Cardiac fibroblast (primary cell): ENCODE measurements at regions not wholly inside any gene's neighbourhood (a gene's known extent, or its start where the extent isn't known, plus 50 kb on each side); places are given as distances from the start of the nearest gene placed in this dataset.

Source experiments
- DNase-seq, 2 donors: peaks; one replicate each; pipeline versions ENCODE4 v3.0.0 to v3.0.0-alpha.2; 2010; ENCODE audit warnings: low read depth in 2 of 2
- H3K4me3 ChIP-seq, 2 donors: replicated peaks in 1 of 2; 1 replicate in 1 of 2; 2 replicates in 1 of 2; pipeline ENCODE4 v1.5.1; 2011; ENCODE audit warnings: low read depth in 2 of 2, low read length in 2 of 2, mild to moderate bottlenecking in 2 of 2, moderate library complexity in 1 of 2
- TF ChIP-seq, protein P1 (sequence below): IDR thresholded peaks from one replicate; pipeline ENCODE4 v1.5.1; 2011; ENCODE audit warnings: low read depth, mild to moderate bottlenecking, low read length, inconsistent platforms

DNA sequence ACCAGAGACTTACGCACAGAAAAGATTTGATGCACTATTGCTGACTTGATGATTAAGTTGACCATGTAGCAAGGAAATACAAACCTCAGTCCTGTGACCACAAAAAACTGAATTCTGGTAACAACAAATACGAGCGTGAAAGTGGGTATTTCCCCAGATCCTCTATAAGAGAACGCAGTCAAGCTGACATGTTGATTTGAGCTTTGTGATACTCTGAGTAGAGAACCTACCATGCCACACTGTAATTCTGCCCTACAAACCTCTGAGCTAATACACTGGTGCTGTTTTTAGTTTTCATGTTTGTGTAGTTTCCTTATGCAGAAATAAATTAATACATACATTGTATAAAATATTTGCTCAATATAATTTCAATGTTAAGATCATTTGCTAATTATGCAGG lies 565.6 kb upstream of the EPHA5 start:
- H3K4me3 ChIP-seq, result no peak overlapping the region
- TF ChIP-seq, protein P1, sequence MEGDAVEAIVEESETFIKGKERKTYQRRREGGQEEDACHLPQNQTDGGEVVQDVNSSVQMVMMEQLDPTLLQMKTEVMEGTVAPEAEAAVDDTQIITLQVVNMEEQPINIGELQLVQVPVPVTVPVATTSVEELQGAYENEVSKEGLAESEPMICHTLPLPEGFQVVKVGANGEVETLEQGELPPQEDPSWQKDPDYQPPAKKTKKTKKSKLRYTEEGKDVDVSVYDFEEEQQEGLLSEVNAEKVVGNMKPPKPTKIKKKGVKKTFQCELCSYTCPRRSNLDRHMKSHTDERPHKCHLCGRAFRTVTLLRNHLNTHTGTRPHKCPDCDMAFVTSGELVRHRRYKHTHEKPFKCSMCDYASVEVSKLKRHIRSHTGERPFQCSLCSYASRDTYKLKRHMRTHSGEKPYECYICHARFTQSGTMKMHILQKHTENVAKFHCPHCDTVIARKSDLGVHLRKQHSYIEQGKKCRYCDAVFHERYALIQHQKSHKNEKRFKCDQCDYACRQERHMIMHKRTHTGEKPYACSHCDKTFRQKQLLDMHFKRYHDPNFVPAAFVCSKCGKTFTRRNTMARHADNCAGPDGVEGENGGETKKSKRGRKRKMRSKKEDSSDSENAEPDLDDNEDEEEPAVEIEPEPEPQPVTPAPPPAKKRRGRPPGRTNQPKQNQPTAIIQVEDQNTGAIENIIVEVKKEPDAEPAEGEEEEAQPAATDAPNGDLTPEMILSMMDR, result no peak
- DNase-seq, result no peak

- H3K4me3 ChIP-seq, result no peak overlapping the region
- TF ChIP-seq, protein P1, result no peak
- DNase-seq, result no peak
Observed at GRCh38 chr4:66229885-66230284, 559.6 kb upstream of the EPHA5 start.

DNA sequence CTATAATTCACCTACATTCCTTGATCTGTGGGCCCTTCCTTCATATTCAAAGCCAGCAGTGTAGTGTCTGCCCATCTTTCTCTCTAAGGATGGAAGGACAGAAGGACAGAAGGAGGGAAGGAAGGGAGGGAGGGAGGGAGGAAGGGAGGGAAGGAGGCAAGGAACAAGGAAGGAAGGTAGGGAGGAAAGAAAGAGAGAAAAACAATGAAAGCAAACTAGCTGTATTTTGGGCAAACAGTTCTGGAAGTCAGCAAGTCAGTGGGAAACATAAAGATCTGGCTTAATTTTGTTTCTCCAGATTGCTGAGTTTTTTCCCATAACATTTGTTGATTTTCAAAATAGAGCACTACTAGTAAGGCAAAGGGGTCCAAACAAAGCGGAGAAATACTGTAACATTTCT lies 555.2 kb upstream of the EPHA5 start:
- TF ChIP-seq, protein P1, result no peak
- H3K4me3 ChIP-seq, result no peak overlapping the region
- no peak for DNase-seq

DNA sequence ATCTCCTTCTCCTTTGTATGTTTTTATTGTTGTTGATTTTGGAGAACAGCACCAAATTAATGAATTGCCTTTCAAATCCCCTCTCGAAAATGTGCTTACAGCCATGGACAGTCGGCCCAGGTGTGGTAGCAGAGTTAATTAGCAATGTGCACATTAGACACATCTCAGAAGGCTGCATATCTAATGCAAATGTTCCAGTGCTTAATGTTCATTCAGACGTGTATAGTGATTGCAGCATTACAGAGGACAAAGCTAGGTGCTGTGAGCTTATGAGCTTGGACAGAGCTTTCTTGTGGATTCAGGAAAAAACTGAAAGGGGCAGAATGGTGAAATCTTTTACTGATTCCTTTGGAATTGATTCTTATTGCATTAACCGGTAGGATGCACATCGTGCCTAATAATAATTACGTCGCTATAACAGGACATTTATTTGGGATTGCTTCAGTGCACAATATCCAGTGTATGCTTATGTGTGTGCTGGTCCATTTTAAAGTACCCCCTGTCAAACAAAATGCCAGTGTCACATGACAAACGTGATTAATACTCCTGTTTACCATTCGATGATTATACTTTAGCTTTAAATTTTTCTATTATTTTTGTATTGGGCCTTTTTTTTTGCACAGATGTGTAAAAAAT lies 552.9 kb upstream of the EPHA5 start:
- TF ChIP-seq, protein P1, result no peak
- DNase-seq, result no peak

DNA sequence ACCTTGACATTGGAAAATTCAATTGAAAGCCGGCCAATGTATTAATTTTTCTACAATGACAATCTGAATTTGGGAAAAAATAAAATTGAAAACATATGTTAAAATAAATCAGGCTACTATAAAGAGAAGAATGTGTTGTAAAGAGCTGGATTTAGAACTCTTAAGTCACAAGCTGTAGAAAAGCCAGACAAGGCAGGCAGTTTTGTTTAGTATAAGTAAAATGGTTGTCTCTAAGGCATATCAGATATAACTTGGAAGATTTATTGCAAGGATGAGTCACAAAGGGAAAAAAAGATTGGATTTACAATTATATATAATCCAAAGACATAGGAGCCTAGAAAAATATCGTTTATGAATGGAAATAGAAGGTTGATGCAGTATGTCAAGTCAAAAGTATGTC lies 549.1 kb upstream of the EPHA5 start:
- DNase-seq, result no peak
- TF ChIP-seq, protein P1, result no peak
- H3K4me3 ChIP-seq, result no peak overlapping the region

More for the DNA sequence above, 552.9 kb upstream of the EPHA5 start:
- H3K4me3 ChIP-seq, result no peak overlapping the region

DNA sequence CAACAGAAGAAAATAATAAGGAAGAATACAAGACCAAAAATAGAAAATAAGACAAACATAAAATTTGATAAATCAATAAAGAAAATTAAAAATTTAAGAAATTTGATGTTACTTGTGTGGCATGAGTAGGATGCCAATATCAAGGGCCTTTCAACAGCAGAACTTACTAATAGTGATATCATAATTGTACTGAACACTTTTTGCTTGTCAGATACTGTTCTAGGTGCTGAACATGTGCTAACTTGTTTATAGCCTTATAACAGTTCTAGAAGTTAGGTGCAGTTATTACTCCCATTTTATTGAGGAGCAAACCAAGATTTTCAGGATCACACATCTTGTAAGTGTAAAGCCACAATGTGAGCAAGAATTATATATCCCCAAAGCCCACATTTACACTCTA lies 546.0 kb upstream of the EPHA5 start:
- TF ChIP-seq, protein P1, result no peak
- no peak overlapping the region for H3K4me3 ChIP-seq
- no peak for DNase-seq

DNA sequence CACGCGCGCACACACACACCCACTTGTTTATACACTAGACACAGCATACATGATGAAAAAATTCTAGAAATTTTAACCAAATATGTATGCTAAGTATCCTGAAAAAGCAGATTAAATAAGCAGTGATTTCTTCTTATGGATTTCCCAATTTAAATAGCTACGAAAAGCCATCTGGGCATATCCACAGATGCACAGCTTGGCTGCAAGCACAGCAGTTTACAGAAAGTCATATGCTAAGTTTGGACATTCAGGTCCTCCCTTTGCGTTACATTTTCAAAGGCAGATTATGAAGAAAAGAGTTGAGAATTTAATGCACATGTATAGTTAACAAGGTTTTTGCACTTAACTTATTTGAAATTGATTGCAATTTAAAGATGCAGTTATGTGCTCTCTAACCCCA lies 542.2 kb upstream of the EPHA5 start:
- no peak for DNase-seq
- TF ChIP-seq, protein P1, result no peak
- no peak overlapping the region for H3K4me3 ChIP-seq
